NCI-H524 treated with DMSO at 0.1 percent for 48 hours (cell line): ENCODE measurements at regions not wholly inside any gene's neighbourhood (a gene's known extent, or its start where the extent isn't known, plus 50 kb on each side); places are given as distances from the start of the nearest gene placed in this dataset.
A peak's percentile ranks its signal among the peaks of the same experiment; 100 is the strongest.
"Not testable (repeated sequence)": the region's sequence is repeated elsewhere in the genome, so short reads cannot be mapped to it uniquely, and the experiment has no call there.

Source experiments
- DNase-seq: peaks from one replicate; lab custom pipeline; 2025; lab: John Stamatoyannopoulos, UW

- no peak for DNase-seq
Measured at GRCh38 chr5:85549229-85549628, 1068.5 kb upstream of the COX7C start.

- no peak for DNase-seq
Measured at GRCh38 chr5:85549836-85550599, 1067.7 kb upstream of the COX7C start.

DNA sequence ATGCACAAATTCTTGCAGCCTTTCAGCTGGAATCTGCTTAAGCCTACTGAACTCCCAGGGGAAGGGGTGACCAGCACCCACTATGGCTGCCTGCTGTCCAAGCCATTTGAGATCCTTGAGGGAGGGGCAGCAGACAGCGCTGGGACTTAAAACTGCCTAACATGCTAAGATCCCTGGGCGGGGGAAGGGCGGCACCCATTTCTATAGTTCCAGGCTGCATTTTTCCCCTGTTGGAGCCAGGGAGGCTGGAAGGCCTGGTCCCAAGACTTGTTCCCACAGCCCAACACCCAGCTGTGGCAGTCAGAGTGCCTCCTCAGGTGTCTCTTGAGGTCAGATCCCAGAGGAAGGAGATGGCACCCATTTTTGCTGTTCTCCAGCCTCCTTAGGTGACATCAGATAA lies 1061.3 kb upstream of the COX7C start:
- no peak for DNase-seq

DNA sequence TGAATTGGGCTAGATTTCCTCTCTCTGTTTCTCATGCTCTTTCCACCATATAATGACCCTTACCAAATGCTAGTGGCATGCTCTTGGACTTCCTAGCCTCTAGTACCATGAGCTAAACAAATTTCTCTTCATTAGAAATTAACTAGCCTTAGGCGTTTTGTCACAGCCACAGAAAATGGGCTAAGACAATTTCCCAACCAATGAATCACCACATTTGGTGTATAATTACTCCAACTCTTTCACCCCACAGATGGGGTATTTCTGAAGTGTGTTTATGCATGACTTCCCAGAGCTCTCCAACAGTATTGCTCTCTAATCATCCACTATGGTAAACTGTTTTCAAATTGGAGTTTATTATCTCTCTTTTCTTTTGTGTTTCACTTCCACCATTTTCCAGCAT lies 1041.1 kb upstream of the COX7C start:
- DNase-seq: peak; percentile 40

DNA sequence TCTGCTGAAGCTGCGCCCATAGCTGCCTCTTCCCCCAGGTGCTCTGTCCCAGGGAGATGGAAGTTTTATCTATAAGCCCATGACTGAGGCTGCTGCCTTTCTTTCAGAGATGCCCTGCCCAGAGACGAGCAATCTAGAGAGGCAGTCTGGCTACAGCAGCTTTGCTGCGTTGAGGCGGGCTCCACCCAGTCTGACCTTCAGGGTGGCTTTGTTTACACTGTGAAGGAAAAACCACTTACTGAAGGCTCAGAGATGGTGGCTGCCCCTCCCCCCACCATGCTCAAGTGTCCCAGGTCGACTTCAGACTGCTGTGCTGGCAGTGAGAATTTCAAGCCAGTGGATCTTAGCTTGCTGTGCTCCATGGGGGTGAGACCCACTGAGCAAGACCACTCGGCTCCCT lies 1029.9 kb upstream of the COX7C start:
- DNase-seq: not testable (repeated sequence)

- not testable (repeated sequence) for DNase-seq
Measured at GRCh38 chr5:85588268-85588667, 1029.5 kb upstream of the COX7C start.

- DNase-seq: no peak
Measured at GRCh38 chr5:85590764-85591163, 1027.0 kb upstream of the COX7C start.

DNA sequence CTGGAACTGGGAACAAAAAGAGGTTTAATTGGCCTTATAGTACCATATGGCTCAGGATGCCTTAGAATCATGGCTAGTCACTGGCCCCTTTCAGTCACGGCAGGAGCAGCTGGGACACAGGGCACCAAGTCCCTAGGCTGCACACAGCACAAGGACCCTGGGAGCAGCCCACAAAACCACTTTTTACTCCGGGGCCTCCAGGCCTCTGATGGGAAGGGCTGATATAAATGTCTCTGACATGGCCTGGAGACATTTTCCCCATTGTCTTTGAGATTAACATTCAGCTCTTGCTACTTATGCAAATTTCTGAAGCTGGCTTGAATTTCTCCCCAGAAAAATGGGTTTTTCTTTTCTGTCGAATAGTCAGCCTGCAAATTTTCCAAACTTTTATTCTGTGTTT lies 1026.4 kb upstream of the COX7C start:
- no peak for DNase-seq

DNA sequence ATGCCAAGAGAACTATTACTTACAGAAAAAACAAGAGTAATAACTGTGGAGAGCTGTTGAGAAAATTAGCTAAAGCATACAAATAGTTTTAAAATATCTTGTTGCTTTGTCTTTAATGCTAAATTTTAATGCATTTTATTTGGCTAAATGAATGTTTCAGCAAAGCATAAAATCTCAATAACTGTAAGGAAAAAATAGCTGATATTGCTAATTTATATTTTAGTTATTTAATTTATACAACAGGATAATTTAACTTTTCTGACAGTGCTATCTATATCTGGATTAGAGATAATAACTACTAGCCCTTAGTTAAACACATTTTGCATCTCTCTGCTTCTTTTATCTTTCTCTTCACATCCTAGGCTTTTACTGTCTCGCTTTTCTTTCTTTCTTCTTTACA lies 1014.9 kb upstream of the COX7C start:
- no peak for DNase-seq

DNA sequence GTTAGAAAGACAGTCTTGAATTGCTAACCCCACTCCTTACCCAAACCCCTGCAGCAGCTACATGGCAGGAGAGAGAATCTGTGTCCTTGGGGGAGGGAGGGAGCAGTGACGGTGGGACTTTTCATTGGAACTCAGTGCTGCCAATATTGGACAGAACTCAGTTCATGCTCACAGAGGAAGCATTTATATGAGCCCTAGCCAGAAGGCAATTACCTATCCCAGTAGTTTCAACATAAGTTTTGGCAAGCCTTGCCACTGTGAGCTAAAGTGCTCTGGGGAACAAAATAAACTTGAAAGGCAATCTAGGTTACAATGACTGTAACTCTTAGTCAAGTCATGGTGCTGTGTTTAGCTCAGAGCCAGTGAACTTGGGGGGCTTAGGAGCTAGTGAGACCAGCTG lies 1013.4 kb upstream of the COX7C start:
- no peak for DNase-seq

DNA sequence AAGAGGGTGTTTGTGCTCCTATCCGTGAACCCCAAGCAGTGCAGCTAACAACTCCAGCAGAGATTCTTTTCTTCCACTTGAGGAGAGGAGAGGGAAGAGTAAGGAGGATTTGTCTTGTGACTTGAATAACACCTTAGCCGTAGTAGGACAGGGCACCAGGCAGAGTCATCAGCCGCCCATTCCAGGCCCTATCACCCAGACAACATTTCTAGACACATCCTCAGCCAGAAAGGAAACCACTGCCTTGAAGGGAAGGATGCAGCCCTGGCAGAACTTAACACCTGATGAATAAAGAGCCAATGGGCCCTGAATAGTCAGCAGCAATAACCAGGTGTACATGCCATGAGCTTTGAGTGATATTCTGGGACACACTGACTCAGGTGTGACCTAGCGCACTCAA lies 1013.0 kb upstream of the COX7C start:
- DNase-seq: no peak

GRCh38 chr5:85605381-85605780 lies 1012.4 kb upstream of the COX7C start:
- no peak for DNase-seq

GRCh38 chr5:85614489-85614888 lies 1003.3 kb upstream of the COX7C start:
- DNase-seq: no peak

DNA sequence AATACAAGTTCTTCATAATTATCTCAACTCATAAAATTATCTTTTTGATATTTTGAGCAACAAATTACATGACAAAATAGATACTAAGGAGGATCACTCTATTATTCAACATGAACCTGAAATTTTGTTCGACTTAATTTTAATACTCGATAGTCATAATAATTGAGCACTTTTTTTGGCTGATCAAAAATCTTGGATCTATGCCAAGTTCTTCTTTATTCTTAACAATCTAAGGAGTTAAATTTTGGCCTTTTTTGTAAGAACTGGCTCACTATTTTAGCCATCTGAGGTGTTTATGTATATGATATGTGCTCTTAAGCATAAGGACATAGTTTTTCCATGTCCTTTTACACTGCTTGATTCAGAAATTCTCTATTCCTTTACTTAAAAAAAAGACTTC lies 996.1 kb upstream of the COX7C start:
- DNase-seq: no peak

DNA sequence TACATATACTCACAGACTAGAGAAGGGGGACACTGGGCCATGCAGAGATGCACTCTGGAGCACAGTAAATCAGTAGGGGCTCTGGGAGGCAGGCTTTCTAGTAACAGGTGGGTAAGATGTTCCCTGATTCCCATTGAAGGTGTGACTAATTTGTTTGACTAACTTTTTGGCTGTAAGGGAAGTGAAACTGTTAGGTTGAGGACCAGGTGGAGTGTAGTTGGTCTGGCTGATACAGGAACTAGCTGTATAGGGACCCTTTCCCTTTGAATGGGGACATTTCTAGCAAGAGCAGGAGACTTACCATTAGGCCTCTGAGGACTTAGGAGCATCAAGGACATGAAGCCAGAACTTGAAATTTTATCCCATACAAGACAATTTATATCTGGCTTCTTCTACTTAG lies 989.6 kb upstream of the COX7C start:
- DNase-seq: no peak

- not testable (repeated sequence) for DNase-seq
Measured at GRCh38 chr5:85638495-85639125, 979.1 kb upstream of the COX7C start.

GRCh38 chr5:85646036-85646435 lies 971.7 kb upstream of the COX7C start:
- no peak for DNase-seq

GRCh38 chr5:85646641-85647040 lies 971.1 kb upstream of the COX7C start:
- no peak for DNase-seq

DNA sequence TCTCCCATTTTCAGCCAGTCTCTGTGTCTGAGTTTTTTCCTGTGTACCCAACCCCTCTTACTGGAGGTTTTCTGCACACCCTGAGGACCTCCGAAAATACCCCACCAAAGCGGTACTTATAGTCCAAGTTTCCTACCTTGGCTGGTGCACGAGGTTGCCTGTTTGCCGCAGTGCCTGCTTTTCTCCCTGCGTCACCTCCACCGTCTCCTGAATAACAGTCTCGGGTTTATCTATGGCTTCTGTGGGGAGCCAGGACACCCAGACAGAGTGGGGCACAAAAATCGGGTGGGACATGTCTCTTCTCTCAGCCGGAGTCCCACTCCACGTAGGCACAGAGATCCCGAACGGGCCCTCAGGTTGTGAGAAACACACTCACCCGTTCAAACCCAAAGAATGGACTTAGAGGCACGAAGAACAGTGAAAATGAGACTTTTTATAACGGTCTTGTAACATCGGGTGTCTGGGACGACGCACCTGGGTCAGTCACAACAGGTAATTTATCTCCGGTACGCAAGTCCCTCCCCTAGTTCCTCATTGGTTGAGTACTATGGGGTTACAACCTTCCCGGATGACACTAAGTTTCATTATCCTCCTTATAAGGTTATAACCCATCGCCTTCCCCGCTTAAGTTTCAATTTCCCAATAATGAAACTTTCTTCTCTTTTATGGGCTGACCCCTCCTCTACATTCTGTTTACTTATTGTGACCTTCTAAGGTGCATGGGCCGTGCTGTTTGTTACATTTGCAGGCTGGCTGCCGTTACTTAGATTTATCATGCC lies 970.2 kb upstream of the COX7C start:
- no peak for DNase-seq

GRCh38 chr5:85648495-85648894 lies 969.2 kb upstream of the COX7C start:
- DNase-seq: no peak

DNA sequence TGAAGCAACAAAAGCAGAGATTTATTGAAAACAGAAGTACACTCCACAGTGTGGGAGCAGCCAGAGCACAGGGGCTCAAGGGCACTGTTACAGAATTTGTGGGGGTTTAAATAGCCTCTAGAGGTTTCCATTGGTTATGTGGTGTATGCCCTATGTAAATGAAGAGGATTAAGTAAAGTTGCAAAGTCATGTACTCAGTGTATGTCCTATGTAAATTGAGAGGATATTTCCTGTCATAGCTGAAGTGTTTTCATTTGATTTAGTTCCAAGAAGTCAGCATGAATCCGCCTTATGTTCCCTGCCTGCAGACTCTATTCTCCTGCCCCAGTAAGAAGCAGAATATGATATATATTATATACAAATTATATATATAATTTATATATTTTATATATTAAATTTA lies 966.0 kb upstream of the COX7C start:
- DNase-seq: no peak

DNA sequence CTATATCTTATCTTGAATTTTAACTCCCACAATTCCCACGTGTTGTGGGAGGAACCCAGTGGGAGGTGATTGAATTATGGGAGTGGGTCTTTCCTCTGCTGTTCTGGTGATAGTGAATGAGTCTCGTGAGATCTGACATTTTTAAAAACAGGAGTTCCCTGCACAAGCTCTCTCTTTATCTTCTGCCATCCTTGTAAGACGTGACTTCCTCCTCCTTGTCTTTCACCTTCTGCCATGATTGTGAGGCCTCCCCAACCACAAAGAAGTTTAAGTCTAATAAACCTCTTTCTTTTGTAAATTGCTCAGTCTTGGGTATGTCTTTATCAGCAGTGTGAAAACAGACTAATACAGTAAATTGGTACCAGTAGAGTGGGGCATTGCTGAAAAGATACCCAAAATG lies 963.6 kb upstream of the COX7C start:
- not testable (repeated sequence) for DNase-seq

- no peak for DNase-seq
Measured at GRCh38 chr5:85656050-85656449, 961.7 kb upstream of the COX7C start.
